ENCODE measurements at regions not wholly inside any gene's neighbourhood (a gene's known extent, or its start where the extent isn't known, plus 50 kb on each side); places are given as distances from the start of the nearest gene placed in this dataset.

DNA sequence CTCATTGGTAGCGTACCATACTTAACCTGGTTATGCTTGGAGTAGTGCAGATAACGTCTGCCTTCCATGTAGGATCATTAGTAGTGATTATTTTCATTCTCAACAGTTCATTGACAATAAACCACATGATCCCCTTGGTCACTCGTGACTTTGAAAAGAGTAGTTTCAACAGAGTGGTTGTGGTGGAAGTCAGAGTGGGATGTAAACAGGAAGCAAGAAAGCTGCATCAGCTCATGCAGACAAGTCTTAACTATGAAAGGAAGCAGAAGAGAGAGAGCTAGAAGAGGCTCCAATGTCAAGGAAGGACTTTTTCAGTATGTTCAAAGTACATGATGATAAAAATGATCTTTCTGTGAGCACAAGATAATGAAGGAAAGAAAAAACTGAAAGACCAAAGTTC lies 287.4 kb downstream of the MBD2 start:
- TF ChIP-seq, protein P1, sequence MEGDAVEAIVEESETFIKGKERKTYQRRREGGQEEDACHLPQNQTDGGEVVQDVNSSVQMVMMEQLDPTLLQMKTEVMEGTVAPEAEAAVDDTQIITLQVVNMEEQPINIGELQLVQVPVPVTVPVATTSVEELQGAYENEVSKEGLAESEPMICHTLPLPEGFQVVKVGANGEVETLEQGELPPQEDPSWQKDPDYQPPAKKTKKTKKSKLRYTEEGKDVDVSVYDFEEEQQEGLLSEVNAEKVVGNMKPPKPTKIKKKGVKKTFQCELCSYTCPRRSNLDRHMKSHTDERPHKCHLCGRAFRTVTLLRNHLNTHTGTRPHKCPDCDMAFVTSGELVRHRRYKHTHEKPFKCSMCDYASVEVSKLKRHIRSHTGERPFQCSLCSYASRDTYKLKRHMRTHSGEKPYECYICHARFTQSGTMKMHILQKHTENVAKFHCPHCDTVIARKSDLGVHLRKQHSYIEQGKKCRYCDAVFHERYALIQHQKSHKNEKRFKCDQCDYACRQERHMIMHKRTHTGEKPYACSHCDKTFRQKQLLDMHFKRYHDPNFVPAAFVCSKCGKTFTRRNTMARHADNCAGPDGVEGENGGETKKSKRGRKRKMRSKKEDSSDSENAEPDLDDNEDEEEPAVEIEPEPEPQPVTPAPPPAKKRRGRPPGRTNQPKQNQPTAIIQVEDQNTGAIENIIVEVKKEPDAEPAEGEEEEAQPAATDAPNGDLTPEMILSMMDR (conservative IDR thresholded peaks at IDR 0.05 in 1 of 2, IDR thresholded peaks at IDR 0.05 in 1 of 2; ENCODE audit: low read depth in 1 of 2, low read length in 2 of 2): no peak
- no peak for TF ChIP-seq EZH2 (IDR thresholded peaks at IDR 0.05; ENCODE audit: low read length, missing control alignments)
- Histone ChIP-seq H3K27me3 (ENCODE audit: control insufficient read depth, insufficient read depth, low read length) (no peaks in the 10 kb centered on the region), H3K4me3 (replicated peaks in 1 of 4; ENCODE audit: control extremely low read depth in 1 of 4, insufficient read depth in 1 of 4, low read depth in 3 of 4, low read length in 4 of 4) (no peak overlapping the region), H3K27ac (ENCODE audit: insufficient read depth, low read length) (no peak overlapping the region), H3K4me1 (ENCODE audit: control insufficient read depth, extremely low read depth, insufficient read depth, low read length) (no peaks in the 10 kb centered on the region), H2AFZ (ENCODE audit: low read length) (no peak overlapping the region), H3K79me2 (ENCODE audit: control insufficient read depth, insufficient read depth, low read length) (no peaks in the 10 kb centered on the region), H4K20me1 (ENCODE audit: control insufficient read depth, extremely low read depth, insufficient read depth, low read length) (no peaks in the 10 kb centered on the region), H3K9me3 (ENCODE audit: control insufficient read depth, insufficient read depth, low read depth, low read length) (no peaks in the 10 kb centered on the region), H3K36me3 (ENCODE audit: control insufficient read depth, insufficient read depth, low read length) (no peaks in the 10 kb centered on the region), H3K9ac (ENCODE audit: insufficient read depth, low read length) (no peak overlapping the region), H3K4me2 (ENCODE audit: extremely low read depth, insufficient read depth, low read length) (no peak overlapping the region)
- DNase-seq (ENCODE audit: low read depth in 2 of 2): no peak

DNA sequence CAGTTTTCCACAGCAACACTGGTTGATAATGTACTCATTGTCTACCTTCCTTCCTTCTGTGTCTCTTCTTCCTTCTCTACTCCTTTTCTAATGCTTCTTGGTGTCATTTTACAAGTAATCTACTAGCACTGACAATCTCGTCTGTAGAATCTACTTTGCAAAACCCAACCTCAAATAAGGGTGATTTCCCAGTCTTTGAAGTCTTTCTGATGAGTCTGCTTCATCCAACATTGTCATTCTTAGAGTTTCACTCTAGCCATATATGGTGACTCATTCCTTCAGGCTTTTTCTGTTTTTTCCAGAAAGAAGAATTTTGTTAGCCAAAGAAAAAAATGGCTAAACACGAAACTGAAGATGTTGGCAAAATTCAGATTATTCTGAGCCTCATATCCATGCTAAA lies 288.7 kb downstream of the MBD2 start:
- no peaks in the 10 kb centered on the region for H3K79me2 ChIP-seq (ENCODE audit: control insufficient read depth, insufficient read depth, low read length)
- no peak overlapping the region for H3K4me3 ChIP-seq (replicated peaks in 1 of 4; ENCODE audit: control extremely low read depth in 1 of 4, insufficient read depth in 1 of 4, low read depth in 3 of 4, low read length in 4 of 4)
- no peaks in the 10 kb centered on the region for H3K36me3 ChIP-seq (ENCODE audit: control insufficient read depth, insufficient read depth, low read length)
- no peak for TF ChIP-seq EZH2 (IDR thresholded peaks at IDR 0.05; ENCODE audit: low read length, missing control alignments)
- TF ChIP-seq, protein P1 (conservative IDR thresholded peaks at IDR 0.05 in 1 of 2, IDR thresholded peaks at IDR 0.05 in 1 of 2; ENCODE audit: low read depth in 1 of 2, low read length in 2 of 2): no peak
- H4K20me1 ChIP-seq (ENCODE audit: control insufficient read depth, extremely low read depth, insufficient read depth, low read length): no peaks in the 10 kb centered on the region
- H3K4me2 ChIP-seq (ENCODE audit: extremely low read depth, insufficient read depth, low read length): no peak overlapping the region
- no peaks in the 10 kb centered on the region for H3K27me3 ChIP-seq (ENCODE audit: control insufficient read depth, insufficient read depth, low read length)
- no peaks in the 10 kb centered on the region for H3K4me1 ChIP-seq (ENCODE audit: control insufficient read depth, extremely low read depth, insufficient read depth, low read length)
- no peak overlapping the region for H3K9ac ChIP-seq (ENCODE audit: insufficient read depth, low read length)
- H2AFZ ChIP-seq (ENCODE audit: low read length): no peak overlapping the region
- no peak overlapping the region for H3K27ac ChIP-seq (ENCODE audit: insufficient read depth, low read length)
- DNase-seq (ENCODE audit: low read depth in 2 of 2): no peak
- no peaks in the 10 kb centered on the region for H3K9me3 ChIP-seq (ENCODE audit: control insufficient read depth, insufficient read depth, low read depth, low read length)

DNA sequence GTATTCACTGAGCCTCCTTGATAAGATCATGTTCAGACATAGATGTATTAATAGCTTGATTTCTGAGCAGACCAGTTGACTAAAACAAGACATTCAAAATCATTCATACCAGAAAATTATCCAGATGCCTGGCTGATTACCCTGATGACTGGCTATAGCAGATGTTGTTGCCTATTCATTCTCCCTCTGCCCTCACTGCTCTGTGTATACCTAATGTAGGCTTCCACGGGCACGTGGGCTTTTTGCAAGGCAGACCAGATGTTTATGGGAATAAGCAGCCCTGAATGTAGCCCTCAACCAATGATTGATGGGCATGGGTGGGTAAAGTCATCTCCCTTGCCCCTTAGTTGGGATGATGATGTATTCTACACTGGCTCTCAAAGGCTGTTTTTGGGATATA lies 289.1 kb downstream of the MBD2 start:
- DNase-seq (ENCODE audit: low read depth in 2 of 2): no peak
- no peak overlapping the region for H3K27ac ChIP-seq (ENCODE audit: insufficient read depth, low read length)
- TF ChIP-seq EZH2 (IDR thresholded peaks at IDR 0.05; ENCODE audit: low read length, missing control alignments): no peak
- TF ChIP-seq, protein P1 (conservative IDR thresholded peaks at IDR 0.05 in 1 of 2, IDR thresholded peaks at IDR 0.05 in 1 of 2; ENCODE audit: low read depth in 1 of 2, low read length in 2 of 2): no peak
- no peaks in the 10 kb centered on the region for H3K27me3 ChIP-seq (ENCODE audit: control insufficient read depth, insufficient read depth, low read length)
- no peak overlapping the region for H3K4me3 ChIP-seq (replicated peaks in 1 of 4; ENCODE audit: control extremely low read depth in 1 of 4, insufficient read depth in 1 of 4, low read depth in 3 of 4, low read length in 4 of 4)
- H3K9ac ChIP-seq (ENCODE audit: insufficient read depth, low read length): no peak overlapping the region
- H3K36me3 ChIP-seq (ENCODE audit: control insufficient read depth, insufficient read depth, low read length): no peaks in the 10 kb centered on the region
- H2AFZ ChIP-seq (ENCODE audit: low read length): no peak overlapping the region
- H3K79me2 ChIP-seq (ENCODE audit: control insufficient read depth, insufficient read depth, low read length): no peaks in the 10 kb centered on the region
- no peaks in the 10 kb centered on the region for H3K4me1 ChIP-seq (ENCODE audit: control insufficient read depth, extremely low read depth, insufficient read depth, low read length)
- H3K4me2 ChIP-seq (ENCODE audit: extremely low read depth, insufficient read depth, low read length): no peak overlapping the region
- H4K20me1 ChIP-seq (ENCODE audit: control insufficient read depth, extremely low read depth, insufficient read depth, low read length): no peaks in the 10 kb centered on the region
- H3K9me3 ChIP-seq (ENCODE audit: control insufficient read depth, insufficient read depth, low read depth, low read length): no peaks in the 10 kb centered on the region

All from fibroblast of lung (primary cell).